SH-SY5Y (cell line): ENCODE measurements at regions not wholly inside any gene's neighbourhood (a gene's known extent, or its start where the extent isn't known, plus 50 kb on each side); places are given as distances from the start of the nearest gene placed in this dataset.

Experiments used
- GATA2 ChIP-seq: IDR thresholded peaks from 2 replicates; pipeline ENCODE4 v1.6.1; 2011; ENCODE audit warnings: mild to moderate bottlenecking, low read depth, low read length
- GATA3 ChIP-seq: IDR thresholded peaks from 2 replicates; pipeline ENCODE4 v1.6.1; 2011; ENCODE audit warnings: low read depth, mild to moderate bottlenecking, low read length, moderate library complexity

GRCh38 chr11:119806064-119806915 is 77.3 kb upstream of the NECTIN1 start:
- TF ChIP-seq GATA3 (no peak), GATA2 (no peak)
